Esophagus muscularis mucosa (tissue), 3 donors: ENCODE measurements at regions not wholly inside any gene's neighbourhood (a gene's known extent, or its start where the extent isn't known, plus 50 kb on each side); places are given as distances from the start of the nearest gene placed in this dataset.
"Not testable (repeated sequence)": the region's sequence is repeated elsewhere in the genome, so short reads cannot be mapped to it uniquely, and the experiment has no call there.

Experiments
- POLR2A ChIP-seq: fragments of 450-650 bp; IDR thresholded peaks from one replicate; pipeline ENCODE4 v1.6.1; 2017; ENCODE audit warnings: antibody characterized with exemption, moderate library complexity, mild to moderate bottlenecking, low read depth
- TF ChIP-seq, protein P1 (sequence below), 3 experiments: fragments of 200-600 bp in 2 of 3; fragments of 450-650 bp in 1 of 3; sonication (generic) in 2 of 3; IDR thresholded peaks; one replicate each; pipeline ENCODE4 v1.5.1; 2017 to 2019; ENCODE audit warnings: antibody characterized with exemption in 3 of 3, mild to moderate bottlenecking in 2 of 3, moderate library complexity in 1 of 3

- TF ChIP-seq, protein P1, sequence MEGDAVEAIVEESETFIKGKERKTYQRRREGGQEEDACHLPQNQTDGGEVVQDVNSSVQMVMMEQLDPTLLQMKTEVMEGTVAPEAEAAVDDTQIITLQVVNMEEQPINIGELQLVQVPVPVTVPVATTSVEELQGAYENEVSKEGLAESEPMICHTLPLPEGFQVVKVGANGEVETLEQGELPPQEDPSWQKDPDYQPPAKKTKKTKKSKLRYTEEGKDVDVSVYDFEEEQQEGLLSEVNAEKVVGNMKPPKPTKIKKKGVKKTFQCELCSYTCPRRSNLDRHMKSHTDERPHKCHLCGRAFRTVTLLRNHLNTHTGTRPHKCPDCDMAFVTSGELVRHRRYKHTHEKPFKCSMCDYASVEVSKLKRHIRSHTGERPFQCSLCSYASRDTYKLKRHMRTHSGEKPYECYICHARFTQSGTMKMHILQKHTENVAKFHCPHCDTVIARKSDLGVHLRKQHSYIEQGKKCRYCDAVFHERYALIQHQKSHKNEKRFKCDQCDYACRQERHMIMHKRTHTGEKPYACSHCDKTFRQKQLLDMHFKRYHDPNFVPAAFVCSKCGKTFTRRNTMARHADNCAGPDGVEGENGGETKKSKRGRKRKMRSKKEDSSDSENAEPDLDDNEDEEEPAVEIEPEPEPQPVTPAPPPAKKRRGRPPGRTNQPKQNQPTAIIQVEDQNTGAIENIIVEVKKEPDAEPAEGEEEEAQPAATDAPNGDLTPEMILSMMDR (IDR thresholded peaks at IDR 0.05), result not testable (repeated sequence)
- not testable (repeated sequence) for TF ChIP-seq POLR2A
Measured at GRCh38 chr4:3893590-3893989, 127.4 kb downstream of the ADRA2C start.
